ENCODE measurements at regions not wholly inside any gene's neighbourhood (a gene's known extent, or its start where the extent isn't known, plus 50 kb on each side); places are given as distances from the start of the nearest gene placed in this dataset.

DNA sequence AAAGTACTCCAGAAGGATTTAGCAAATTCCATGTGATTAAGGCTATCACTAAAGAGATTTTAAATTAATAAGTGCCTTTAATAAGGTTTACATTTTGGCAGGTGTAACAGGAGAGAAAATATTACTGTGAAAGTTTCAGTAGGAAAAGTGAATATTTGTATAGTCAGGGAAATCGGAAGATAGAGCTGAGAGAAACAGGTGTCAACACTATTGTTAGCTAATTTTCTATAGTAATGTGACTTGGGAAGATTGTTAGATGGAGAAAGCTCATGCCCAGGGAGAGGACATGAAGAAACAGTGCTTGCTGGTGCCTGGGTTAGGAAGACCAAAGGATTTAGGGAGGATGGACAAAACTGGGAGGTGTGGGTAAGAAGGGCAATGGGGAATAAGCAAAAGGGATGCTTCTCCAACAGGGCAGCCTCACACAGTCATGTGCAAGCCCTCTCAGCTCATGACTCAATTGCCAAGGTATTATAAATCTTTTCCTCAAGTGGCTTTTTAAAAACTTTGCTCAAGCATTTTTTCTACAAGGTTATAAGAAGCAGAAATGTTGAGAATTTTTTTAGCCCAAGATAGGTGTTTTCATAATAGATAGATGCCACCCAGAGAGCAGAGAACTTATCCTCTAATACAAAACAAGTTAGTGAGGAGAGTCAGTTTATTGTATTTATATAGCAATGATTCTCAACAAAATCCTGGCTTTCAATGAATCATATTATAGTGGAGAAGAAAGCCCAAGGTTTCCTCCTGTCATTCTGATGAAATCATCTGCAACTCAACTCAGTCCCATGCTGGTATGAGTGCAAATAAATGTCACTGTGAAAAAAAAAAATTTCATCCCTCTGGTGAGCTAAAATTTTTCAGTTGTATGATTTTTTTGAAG lies 325.2 kb upstream of the NT5E start:
- no peaks in the 10 kb centered on the region for H3K27me3 ChIP-seq
- TF ChIP-seq, protein P1, sequence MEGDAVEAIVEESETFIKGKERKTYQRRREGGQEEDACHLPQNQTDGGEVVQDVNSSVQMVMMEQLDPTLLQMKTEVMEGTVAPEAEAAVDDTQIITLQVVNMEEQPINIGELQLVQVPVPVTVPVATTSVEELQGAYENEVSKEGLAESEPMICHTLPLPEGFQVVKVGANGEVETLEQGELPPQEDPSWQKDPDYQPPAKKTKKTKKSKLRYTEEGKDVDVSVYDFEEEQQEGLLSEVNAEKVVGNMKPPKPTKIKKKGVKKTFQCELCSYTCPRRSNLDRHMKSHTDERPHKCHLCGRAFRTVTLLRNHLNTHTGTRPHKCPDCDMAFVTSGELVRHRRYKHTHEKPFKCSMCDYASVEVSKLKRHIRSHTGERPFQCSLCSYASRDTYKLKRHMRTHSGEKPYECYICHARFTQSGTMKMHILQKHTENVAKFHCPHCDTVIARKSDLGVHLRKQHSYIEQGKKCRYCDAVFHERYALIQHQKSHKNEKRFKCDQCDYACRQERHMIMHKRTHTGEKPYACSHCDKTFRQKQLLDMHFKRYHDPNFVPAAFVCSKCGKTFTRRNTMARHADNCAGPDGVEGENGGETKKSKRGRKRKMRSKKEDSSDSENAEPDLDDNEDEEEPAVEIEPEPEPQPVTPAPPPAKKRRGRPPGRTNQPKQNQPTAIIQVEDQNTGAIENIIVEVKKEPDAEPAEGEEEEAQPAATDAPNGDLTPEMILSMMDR (IDR thresholded peaks at IDR 0.05) = no peak
- no peak overlapping the region for H3K4me3 ChIP-seq
- intact Hi-C loops (cut with DNase I; ENCODE audit: low total_unique reads) = loop anchor here (5.0 to 10.0 kb wide), 3 partner anchors 198 to 720 kb away; no protein-coding TSS in a partner anchor
- H3K4me1 ChIP-seq = peaks cover 0 to 12% (median 4%) of the 10 kb centered on the region in 4 donors
- no peak overlapping the region for H3K27ac ChIP-seq
- DNase-seq = no peak
- H3K9me3 ChIP-seq = no peaks in the 10 kb centered on the region
- no peaks in the 10 kb centered on the region for H3K36me3 ChIP-seq

- H3K27me3 ChIP-seq = no peaks in the 10 kb centered on the region
- H3K9me3 ChIP-seq = no peaks in the 10 kb centered on the region
- DNase-seq = no peak
- H3K4me1 ChIP-seq = peaks cover 0 to under 1% (median 0%) of the 10 kb centered on the region in 4 donors
- no peaks in the 10 kb centered on the region for H3K36me3 ChIP-seq
- H3K4me3 ChIP-seq = no peak overlapping the region
- intact Hi-C loops (cut with DNase I; ENCODE audit: low total_unique reads) = loop anchor here (10.0 kb wide), 2 partner anchors 336 to 716 kb away; no protein-coding TSS in a partner anchor
- TF ChIP-seq, protein P1 (IDR thresholded peaks at IDR 0.05) = no peak
- no peak overlapping the region for H3K27ac ChIP-seq
These were observed 328.7 kb upstream of the NT5E start for GRCh38 chr6:85121158-85121557.

GRCh38 chr6:85118652-85119235 lies 331.1 kb upstream of the NT5E start:
- Histone ChIP-seq H3K27ac (no peak overlapping the region), H3K4me3 (no peak overlapping the region), H3K36me3 (no peaks in the 10 kb centered on the region), H3K4me1 (peaks cover 0 to 15% (median 3%) of the 10 kb centered on the region in 4 donors), H3K27me3 (no peaks in the 10 kb centered on the region), H3K9me3 (no peaks in the 10 kb centered on the region)
- DNase-seq = no peak
- intact Hi-C loops (cut with DNase I; ENCODE audit: low total_unique reads) = no loop called here
- TF ChIP-seq, protein P1 (IDR thresholded peaks at IDR 0.05) = no peak

- H3K36me3 ChIP-seq = no peaks in the 10 kb centered on the region
- H3K9me3 ChIP-seq = no peaks in the 10 kb centered on the region
- H3K4me1 ChIP-seq = peaks cover 0 to 20% (median 5%) of the 10 kb centered on the region in 4 donors
- intact Hi-C loops (cut with DNase I; ENCODE audit: low total_unique reads) = no loop called here
- no peaks in the 10 kb centered on the region for H3K27me3 ChIP-seq
- TF ChIP-seq, protein P1 (IDR thresholded peaks at IDR 0.05) = no peak
- no peak overlapping the region for H3K4me3 ChIP-seq
- DNase-seq = no peak
- H3K27ac ChIP-seq = no peak overlapping the region
These were observed 331.6 kb upstream of the NT5E start for GRCh38 chr6:85118233-85118632.

DNA sequence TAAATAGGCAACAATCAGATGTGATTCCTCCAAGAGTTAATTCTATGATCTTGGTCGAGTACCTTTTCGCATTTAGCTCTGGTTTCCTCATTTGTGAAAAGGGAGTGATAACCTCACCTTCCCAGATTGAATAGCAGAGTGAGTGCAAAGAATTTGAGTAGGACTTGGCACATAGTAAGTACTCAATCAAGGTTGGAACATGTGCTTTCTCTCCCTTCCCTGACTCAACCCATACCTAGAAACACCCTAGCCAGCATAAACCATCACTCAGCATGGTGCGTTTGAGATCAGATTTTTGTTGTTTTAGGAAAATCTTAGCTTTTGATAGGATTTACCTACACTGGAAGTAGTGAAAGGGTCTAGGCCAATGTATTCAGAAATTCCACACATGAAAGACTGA lies 333.4 kb upstream of the NT5E start:
- Histone ChIP-seq H3K9me3 (no peaks in the 10 kb centered on the region), H3K27ac (no peak overlapping the region), H3K4me3 (no peak overlapping the region), H3K4me1 (peaks cover 0 to 35% (median 7%) of the 10 kb centered on the region in 4 donors), H3K36me3 (no peaks in the 10 kb centered on the region), H3K27me3 (no peaks in the 10 kb centered on the region)
- TF ChIP-seq, protein P1 (IDR thresholded peaks at IDR 0.05) = no peak
- DNase-seq = no peak
- intact Hi-C loops (cut with DNase I; ENCODE audit: low total_unique reads) = no loop called here

Measured in tibial artery (tissue), 4 donors.